ENCODE measurements at regions not wholly inside any gene's neighbourhood (a gene's known extent, or its start where the extent isn't known, plus 50 kb on each side); places are given as distances from the start of the nearest gene placed in this dataset.

DNA sequence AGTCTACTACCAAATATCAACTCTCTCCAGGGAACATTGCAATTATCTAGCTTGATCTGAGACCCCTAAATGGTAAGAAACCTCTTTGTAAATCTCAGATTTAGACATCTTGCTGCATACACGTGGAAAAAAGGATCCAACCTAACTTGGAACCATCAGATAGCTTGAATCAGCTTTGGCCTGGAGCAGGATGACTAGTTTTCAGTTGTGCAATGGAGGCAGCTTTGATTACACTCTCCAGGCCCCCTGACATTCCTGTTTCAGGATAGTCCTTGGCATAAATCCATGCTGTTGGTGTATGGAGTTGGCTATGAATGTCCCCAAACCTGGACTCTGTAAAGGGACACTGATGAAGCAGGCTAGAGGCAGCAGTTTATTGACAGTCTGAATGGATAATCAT lies 1061.9 kb upstream of the TENM3 start:
- Mint-ChIP-seq H3K4me1 (ENCODE audit: low read depth) (no peaks in the 10 kb centered on the region), H3K27me3 (ENCODE audit: low read depth) (no peaks in the 10 kb centered on the region), H3K36me3 (ENCODE audit: low read depth) (no peaks in the 10 kb centered on the region), H3K4me3 (ENCODE audit: low read depth) (no peak overlapping the region), H3K27ac (no peak overlapping the region), H3K9me3 (no peaks in the 10 kb centered on the region)
- intact Hi-C loops (cut with micrococcal nuclease) = no loop called here
- no peak for DNase-seq (ENCODE audit: low spot score)

DNA sequence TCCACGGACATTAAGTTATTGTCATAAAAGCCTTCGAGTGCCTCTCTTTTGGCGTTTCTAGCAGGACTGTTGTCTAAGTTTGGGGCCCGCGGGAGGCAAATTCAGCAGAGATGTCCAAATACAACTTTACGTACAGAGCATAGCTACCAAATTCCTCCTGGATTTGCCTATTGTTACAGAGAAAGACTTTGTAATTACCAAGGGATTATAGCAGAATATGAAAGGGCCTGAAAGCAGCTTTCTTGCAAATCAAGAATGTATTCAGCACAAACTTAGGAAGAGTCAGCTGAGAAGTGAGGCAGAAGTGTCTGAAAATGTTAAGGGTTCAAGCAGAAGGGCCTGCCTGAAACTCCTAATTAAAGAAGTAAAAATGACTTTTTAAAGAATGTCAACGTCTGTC lies 1053.5 kb upstream of the TENM3 start:
- no peak overlapping the region for H3K4me3 Mint-ChIP-seq (ENCODE audit: low read depth)
- intact Hi-C loops (cut with micrococcal nuclease) = no loop called here
- H3K27ac Mint-ChIP-seq = no peak overlapping the region
- no peaks in the 10 kb centered on the region for H3K4me1 Mint-ChIP-seq (ENCODE audit: low read depth)
- no peaks in the 10 kb centered on the region for H3K36me3 Mint-ChIP-seq (ENCODE audit: low read depth)
- H3K9me3 Mint-ChIP-seq = no peaks in the 10 kb centered on the region
- no peaks in the 10 kb centered on the region for H3K27me3 Mint-ChIP-seq (ENCODE audit: low read depth)
- DNase-seq (ENCODE audit: low spot score) = no peak

DNA sequence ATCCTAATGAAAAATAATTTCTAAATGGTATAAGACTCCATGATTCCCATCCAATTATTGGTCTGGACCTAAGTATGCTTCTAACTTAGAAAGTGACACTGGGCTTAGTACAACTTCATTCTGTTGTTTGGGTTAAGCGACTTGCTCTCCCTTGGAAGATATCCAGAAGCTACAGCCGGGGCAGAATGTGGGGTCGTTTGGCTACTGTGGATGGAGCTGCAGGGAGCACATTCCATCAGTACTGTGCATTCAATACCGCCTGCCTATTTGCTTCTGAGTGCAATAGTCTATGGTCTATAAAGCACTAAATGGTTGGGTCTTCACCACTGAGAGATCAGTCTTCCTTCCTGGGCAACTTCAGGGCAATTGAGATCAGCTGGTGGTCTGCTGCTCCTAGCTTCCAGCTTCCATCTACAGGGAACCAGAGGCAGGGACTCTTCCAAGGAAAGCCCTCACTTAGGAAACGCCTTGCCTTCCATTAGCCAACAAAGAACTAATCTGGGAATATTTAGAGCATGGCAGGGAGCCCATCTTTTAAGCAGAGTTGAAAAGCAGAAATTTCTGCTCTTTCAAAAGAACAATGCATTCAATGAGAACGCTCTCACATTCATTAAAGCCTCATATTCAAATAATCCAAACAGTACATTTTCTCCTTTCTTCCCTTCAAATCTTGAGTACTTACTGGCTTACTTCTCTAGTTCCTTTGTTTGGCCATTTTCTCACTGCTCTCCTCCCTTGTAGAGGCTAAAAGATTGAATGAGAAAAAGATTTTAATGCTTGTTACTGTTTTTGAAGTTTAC lies 1049.9 kb upstream of the TENM3 start:
- no peak for DNase-seq (ENCODE audit: low spot score)
- H3K4me1 Mint-ChIP-seq (ENCODE audit: low read depth) = no peaks in the 10 kb centered on the region
- H3K27me3 Mint-ChIP-seq (ENCODE audit: low read depth) = no peaks in the 10 kb centered on the region
- H3K4me3 Mint-ChIP-seq (ENCODE audit: low read depth) = no peak overlapping the region
- no peaks in the 10 kb centered on the region for H3K36me3 Mint-ChIP-seq (ENCODE audit: low read depth)
- intact Hi-C loops (cut with micrococcal nuclease) = no loop called here
- H3K27ac Mint-ChIP-seq = no peak overlapping the region
- no peaks in the 10 kb centered on the region for H3K9me3 Mint-ChIP-seq

DNA sequence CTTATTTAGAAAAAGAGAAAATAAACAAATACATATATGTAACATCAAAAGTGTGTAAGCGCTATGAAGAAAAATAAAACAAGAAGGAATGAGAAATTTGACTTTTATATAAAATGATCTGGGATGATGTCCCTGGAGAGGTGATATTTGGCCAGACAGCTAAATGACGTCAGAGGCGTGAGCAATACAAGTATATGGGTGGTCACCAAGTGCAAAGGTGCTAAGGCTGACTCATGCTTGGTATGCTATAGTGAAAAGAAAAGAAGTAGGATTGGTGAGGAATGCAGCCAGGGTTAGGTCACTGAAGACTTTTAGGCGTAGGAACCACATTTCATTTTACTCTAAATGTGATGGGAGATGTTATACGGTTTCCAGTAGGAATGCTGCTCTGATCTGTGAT lies 1049.1 kb upstream of the TENM3 start:
- Mint-ChIP-seq H3K27ac (no peak overlapping the region), H3K9me3 (no peaks in the 10 kb centered on the region), H3K4me3 (ENCODE audit: low read depth) (no peak overlapping the region), H3K27me3 (ENCODE audit: low read depth) (no peaks in the 10 kb centered on the region), H3K36me3 (ENCODE audit: low read depth) (no peaks in the 10 kb centered on the region), H3K4me1 (ENCODE audit: low read depth) (no peaks in the 10 kb centered on the region)
- DNase-seq (ENCODE audit: low spot score) = no peak
- intact Hi-C loops (cut with micrococcal nuclease) = no loop called here

DNA sequence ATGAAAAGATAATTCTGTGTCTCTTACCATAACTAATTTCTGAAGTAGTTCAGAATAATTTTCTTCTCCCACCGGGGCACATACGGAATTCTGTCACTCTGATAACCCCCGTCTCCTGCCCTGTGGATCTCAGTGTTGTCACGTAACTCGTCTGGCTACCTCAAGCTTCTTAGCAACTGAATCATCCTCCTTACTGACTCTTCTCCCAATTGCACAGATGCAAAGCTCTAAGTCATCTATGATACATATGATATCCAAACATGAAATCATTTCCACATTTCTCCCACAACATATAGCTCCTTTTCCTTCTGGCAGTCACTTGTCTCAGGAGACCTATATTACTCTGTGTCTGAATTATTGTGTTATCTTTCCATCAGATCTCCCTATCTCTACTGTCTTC lies 1043.1 kb upstream of the TENM3 start:
- intact Hi-C loops (cut with micrococcal nuclease) = no loop called here
- Mint-ChIP-seq H3K27me3 (ENCODE audit: low read depth) (no peaks in the 10 kb centered on the region), H3K27ac (no peak overlapping the region), H3K4me3 (ENCODE audit: low read depth) (no peak overlapping the region), H3K36me3 (ENCODE audit: low read depth) (no peaks in the 10 kb centered on the region), H3K9me3 (no peaks in the 10 kb centered on the region), H3K4me1 (ENCODE audit: low read depth) (no peaks in the 10 kb centered on the region)
- no peak for DNase-seq (ENCODE audit: low spot score)

DNA sequence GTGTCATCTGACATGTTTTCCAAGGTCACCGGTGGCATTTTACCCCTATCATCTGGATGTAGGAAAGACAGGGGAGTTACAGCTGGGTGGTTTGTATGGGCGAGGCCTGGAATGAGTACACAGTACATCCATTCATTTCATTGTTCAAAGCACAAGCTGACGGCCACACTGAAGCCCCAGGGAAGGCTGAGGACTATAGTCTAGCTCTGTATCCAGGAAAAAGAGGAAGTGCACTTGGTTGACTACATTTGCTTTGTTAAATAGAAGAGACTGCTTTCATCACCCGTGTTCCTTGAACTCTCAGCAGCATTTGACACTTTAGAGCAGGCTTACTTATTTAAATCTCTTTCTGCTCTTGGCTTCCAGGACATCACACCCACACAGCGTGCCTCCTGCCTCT lies 1041.0 kb upstream of the TENM3 start:
- no peak overlapping the region for H3K4me3 Mint-ChIP-seq (ENCODE audit: low read depth)
- H3K27me3 Mint-ChIP-seq (ENCODE audit: low read depth) = no peaks in the 10 kb centered on the region
- no peaks in the 10 kb centered on the region for H3K36me3 Mint-ChIP-seq (ENCODE audit: low read depth)
- H3K4me1 Mint-ChIP-seq (ENCODE audit: low read depth) = no peaks in the 10 kb centered on the region
- DNase-seq (ENCODE audit: low spot score) = no peak
- H3K9me3 Mint-ChIP-seq = no peaks in the 10 kb centered on the region
- no peak overlapping the region for H3K27ac Mint-ChIP-seq
- intact Hi-C loops (cut with micrococcal nuclease) = no loop called here

DNA sequence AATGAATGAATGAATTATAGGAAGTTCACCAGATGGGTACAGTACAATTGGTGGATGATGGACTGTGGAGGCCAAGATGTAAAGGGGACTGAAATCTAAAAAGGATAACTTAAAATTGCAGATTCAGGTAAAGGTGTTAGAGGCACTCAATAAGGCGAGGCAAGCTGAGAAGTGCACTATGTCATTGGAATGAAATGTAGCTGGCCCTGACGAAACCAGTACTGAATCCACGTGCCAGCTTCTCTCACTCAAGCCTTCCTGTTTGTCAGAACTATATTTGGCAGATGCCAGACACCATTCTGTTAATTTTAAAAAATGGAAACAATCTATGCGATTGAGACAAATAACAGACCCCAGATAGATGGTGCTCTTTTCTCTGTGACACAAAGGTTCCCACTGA lies 1039.1 kb upstream of the TENM3 start:
- Mint-ChIP-seq H3K27ac (no peak overlapping the region), H3K9me3 (no peaks in the 10 kb centered on the region), H3K4me3 (ENCODE audit: low read depth) (no peak overlapping the region), H3K27me3 (ENCODE audit: low read depth) (no peaks in the 10 kb centered on the region), H3K4me1 (ENCODE audit: low read depth) (no peaks in the 10 kb centered on the region), H3K36me3 (ENCODE audit: low read depth) (no peaks in the 10 kb centered on the region)
- DNase-seq (ENCODE audit: low spot score) = no peak
- intact Hi-C loops (cut with micrococcal nuclease) = no loop called here

DNA sequence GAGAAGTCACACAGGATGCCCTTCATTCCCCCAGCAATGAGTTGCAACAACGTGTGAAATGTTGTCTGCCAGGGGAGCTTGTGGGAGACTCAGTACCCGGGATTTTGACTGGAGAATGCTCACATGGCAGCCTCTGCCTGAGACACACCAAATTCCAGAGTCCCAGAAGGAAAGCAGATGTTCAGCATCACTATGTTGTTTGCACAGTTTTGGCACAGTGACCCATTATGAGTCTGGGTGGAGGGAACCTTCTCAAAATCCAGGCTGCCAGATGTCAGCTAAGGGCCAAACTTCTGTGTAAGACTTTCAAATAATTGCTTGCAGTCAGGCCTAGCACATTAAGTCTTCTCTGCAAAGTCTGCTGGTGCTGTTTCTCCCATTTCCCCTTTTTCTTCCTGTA lies 1029.7 kb upstream of the TENM3 start:
- Mint-ChIP-seq H3K9me3 (no peaks in the 10 kb centered on the region), H3K36me3 (ENCODE audit: low read depth) (no peaks in the 10 kb centered on the region), H3K27me3 (ENCODE audit: low read depth) (no peaks in the 10 kb centered on the region), H3K27ac (no peak overlapping the region), H3K4me3 (ENCODE audit: low read depth) (no peak overlapping the region), H3K4me1 (ENCODE audit: low read depth) (no peaks in the 10 kb centered on the region)
- intact Hi-C loops (cut with micrococcal nuclease) = no loop called here
- DNase-seq (ENCODE audit: low spot score) = no peak

DNA sequence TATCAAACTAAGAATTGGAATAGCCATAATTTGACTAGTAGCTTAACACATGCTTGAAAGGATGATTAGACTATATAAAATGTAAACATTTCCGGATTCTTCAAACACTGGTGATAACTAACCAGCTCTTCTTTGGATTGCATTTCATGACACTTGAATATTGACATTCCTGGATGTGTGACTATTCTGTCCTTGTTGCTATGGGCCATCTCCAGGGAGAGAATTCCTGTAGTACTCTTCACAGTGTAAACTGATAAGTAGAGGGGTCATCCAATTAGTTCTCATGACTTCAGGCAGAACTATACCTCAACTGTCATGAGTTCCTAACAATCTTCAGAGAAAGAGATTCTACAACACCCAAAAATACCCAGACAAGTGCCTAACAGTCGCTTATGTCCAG lies 1026.7 kb upstream of the TENM3 start:
- intact Hi-C loops (cut with micrococcal nuclease) = no loop called here
- no peaks in the 10 kb centered on the region for H3K36me3 Mint-ChIP-seq (ENCODE audit: low read depth)
- no peaks in the 10 kb centered on the region for H3K9me3 Mint-ChIP-seq
- H3K4me3 Mint-ChIP-seq (ENCODE audit: low read depth) = no peak overlapping the region
- no peaks in the 10 kb centered on the region for H3K4me1 Mint-ChIP-seq (ENCODE audit: low read depth)
- no peaks in the 10 kb centered on the region for H3K27me3 Mint-ChIP-seq (ENCODE audit: low read depth)
- no peak overlapping the region for H3K27ac Mint-ChIP-seq
- DNase-seq (ENCODE audit: low spot score) = no peak

DNA sequence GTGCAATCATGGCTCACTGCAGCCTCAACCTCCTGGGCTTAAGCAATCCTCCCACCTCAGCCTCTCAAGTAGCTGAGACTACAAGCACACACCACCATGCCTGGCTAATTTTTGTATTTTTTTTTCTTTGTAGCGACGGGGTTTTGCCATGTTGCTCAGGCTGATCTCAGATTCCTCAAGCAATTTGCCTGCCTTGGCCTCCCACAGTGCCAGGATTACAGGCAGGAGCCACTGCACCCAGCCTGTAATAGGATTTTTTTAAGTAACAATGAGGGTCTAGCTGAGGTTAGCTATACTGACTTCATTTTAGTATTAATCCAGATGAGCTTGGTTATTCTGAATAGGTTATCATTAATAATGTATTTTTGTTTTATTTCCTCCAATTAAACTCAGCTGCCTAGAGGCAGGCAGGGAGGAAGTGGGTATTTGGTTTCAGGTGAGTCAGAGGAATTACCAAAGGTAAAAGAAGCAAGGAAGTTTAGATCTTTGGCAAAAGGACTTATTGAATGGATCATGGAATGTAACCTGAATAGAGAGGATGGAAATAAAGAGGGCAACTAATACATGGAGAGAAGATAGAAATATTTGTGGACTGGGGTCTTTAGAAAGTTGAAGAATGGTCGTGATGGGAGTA lies 1023.3 kb upstream of the TENM3 start:
- Mint-ChIP-seq H3K27me3 (ENCODE audit: low read depth) (no peaks in the 10 kb centered on the region), H3K36me3 (ENCODE audit: low read depth) (no peaks in the 10 kb centered on the region)
- no peak for DNase-seq (ENCODE audit: low spot score)

DNA sequence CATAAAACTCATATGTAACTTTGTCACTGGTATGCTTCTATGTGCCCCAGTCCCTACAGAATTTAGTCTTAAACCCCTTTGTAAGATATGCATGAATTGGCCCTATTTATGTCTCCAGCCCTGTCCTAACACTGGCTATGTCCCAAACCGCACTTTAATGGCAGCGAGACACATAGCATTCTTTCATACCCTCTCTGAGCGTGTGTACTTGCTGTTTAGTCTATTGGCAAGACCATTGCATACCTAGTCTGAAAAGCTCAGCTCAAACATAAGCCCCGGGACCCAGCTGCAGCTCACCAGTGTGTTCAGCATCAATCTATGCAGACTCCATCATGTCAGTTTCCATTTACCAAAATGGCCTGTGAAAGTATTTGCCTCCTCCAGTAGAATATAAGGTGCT lies 1018.4 kb upstream of the TENM3 start:
- Mint-ChIP-seq H3K27ac (no peak overlapping the region), H3K9me3 (no peaks in the 10 kb centered on the region), H3K4me1 (ENCODE audit: low read depth) (no peaks in the 10 kb centered on the region), H3K27me3 (ENCODE audit: low read depth) (no peaks in the 10 kb centered on the region), H3K36me3 (ENCODE audit: low read depth) (no peaks in the 10 kb centered on the region), H3K4me3 (ENCODE audit: low read depth) (no peak overlapping the region)
- intact Hi-C loops (cut with micrococcal nuclease) = no loop called here
- DNase-seq (ENCODE audit: low spot score) = no peak

More for the DNA sequence above, 1023.3 kb upstream of the TENM3 start:
- intact Hi-C loops (cut with micrococcal nuclease) = no loop called here
- H3K4me1 Mint-ChIP-seq (ENCODE audit: low read depth) = no peaks in the 10 kb centered on the region
- no peak overlapping the region for H3K27ac Mint-ChIP-seq
- H3K9me3 Mint-ChIP-seq = no peaks in the 10 kb centered on the region
- no peak overlapping the region for H3K4me3 Mint-ChIP-seq (ENCODE audit: low read depth)

DNA sequence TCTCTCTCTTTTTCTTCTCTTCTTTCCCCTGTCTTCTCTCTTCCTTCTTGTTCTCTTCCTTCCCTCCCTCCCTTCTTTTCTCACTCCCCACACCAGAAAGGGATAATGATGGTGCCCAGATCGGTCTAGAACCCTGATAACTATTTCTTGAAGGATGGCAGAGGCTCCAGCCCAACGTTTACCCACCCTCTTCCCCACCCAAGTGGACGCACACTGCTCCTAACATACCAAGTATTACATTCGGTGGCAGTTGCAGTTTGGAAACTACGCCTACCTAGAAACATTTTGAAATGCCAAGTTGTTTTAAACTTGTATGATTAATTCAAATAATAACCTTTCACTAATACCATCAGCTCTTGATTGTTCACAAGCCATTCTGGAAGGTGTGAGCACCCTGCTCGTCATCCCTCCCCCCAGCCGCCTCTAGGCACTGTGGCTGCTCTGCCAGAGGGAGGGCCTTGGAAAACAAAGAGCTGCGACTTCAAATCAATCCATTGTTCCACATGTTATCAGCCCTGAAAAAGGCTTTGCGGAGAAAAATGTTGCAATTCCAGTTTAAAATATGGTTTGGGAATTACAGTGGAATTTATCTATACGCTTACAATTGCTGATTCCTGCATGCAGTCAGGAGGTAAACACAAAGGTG lies 1017.5 kb upstream of the TENM3 start:
- H3K27ac Mint-ChIP-seq = no peak overlapping the region

DNA sequence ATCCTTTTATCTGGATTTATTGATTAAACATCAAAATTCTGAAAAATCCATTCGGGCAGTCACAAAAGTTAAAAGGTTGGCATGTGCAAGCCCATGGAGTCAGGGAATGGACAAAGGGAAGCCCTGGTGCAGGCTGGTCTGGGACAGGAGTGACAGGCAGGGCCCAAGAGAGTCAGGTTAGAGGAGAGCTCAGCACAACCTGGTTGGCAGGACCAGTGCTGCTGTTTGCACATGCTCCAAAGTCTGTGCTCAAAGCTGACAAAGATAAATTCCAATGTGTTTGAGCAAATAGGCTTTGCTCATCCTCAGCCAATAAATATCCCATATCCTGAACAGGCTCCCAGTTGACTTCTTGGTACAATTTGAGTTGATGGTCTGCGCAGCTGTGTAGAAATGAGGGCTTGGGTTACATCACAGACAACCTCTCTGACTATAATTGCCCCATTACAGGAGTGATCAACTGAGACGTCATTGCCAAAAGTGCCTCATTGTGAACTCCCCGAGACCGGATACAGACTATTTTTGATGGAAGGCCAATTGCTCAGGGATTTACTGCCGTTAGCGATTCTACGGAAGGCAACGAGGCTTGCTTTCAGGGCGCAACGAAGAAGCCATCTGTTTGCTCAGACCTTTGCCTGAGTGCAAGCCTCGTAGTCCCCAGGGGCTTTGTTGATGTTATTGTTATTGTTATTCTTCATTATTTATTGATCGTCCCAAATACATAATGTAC lies 1008.1 kb upstream of the TENM3 start:
- no peak for DNase-seq (ENCODE audit: low spot score)
- H3K4me3 Mint-ChIP-seq (ENCODE audit: low read depth) = no peak overlapping the region
- intact Hi-C loops (cut with micrococcal nuclease) = no loop called here
- H3K27ac Mint-ChIP-seq = no peak overlapping the region
- H3K4me1 Mint-ChIP-seq (ENCODE audit: low read depth) = no peaks in the 10 kb centered on the region
- H3K27me3 Mint-ChIP-seq (ENCODE audit: low read depth) = no peaks in the 10 kb centered on the region
- H3K9me3 Mint-ChIP-seq = no peaks in the 10 kb centered on the region
- no peaks in the 10 kb centered on the region for H3K36me3 Mint-ChIP-seq (ENCODE audit: low read depth)

More for the DNA sequence above, 1017.5 kb upstream of the TENM3 start:
- no peak for DNase-seq (ENCODE audit: low spot score)
- H3K9me3 Mint-ChIP-seq = no peaks in the 10 kb centered on the region
- H3K4me1 Mint-ChIP-seq (ENCODE audit: low read depth) = no peaks in the 10 kb centered on the region
- no peaks in the 10 kb centered on the region for H3K36me3 Mint-ChIP-seq (ENCODE audit: low read depth)
- intact Hi-C loops (cut with micrococcal nuclease) = no loop called here
- H3K4me3 Mint-ChIP-seq (ENCODE audit: low read depth) = no peak overlapping the region
- no peaks in the 10 kb centered on the region for H3K27me3 Mint-ChIP-seq (ENCODE audit: low read depth)

Measured in activated T-helper 2 cell treated with anti-CD3 and anti-CD28 coated beads, Interferon-gamma antibody, Interleukin-2, Interleukin-4, amounts not matched to agents 10 μg/mL and 5 μg/mL and 100 μg/mL, durations not matched to agents 14 hours and 24 hours and 36 hours (primary cell).